Dendritic cell treated with granulocyte-macrophage colony-stimulating factor and Interleukin-4, amounts not matched to agents 40 ng/mL and 50 ng/mL, for 4 days (primary cell): ENCODE measurements at regions not wholly inside any gene's neighbourhood (a gene's known extent, or its start where the extent isn't known, plus 50 kb on each side); places are given as distances from the start of the nearest gene placed in this dataset.
"Not testable (repeated sequence)": the region's sequence is repeated elsewhere in the genome, so short reads cannot be mapped to it uniquely, and the experiment has no call there.

Source experiments
- H3K27ac Mint-ChIP-seq: one replicate; pipeline ENCODE4 v1.8.0; 2022; ENCODE audit warnings: mild to moderate bottlenecking, mixed read lengths
- H3K27me3 Mint-ChIP-seq: one replicate; pipeline ENCODE4 v1.8.0; 2022; ENCODE audit warnings: mild to moderate bottlenecking, mixed read lengths
- H3K36me3 Mint-ChIP-seq: one replicate; pipeline ENCODE4 v1.8.0; 2022; ENCODE audit warnings: low read depth, mixed read lengths
- H3K4me1 Mint-ChIP-seq: one replicate; pipeline ENCODE4 v1.8.0; 2022; ENCODE audit warnings: low read depth, mixed read lengths
- H3K4me3 Mint-ChIP-seq: one replicate; pipeline ENCODE4 v1.8.0; 2022; ENCODE audit warnings: mild to moderate bottlenecking, moderate library complexity, mixed read lengths
- H3K9me3 Mint-ChIP-seq: one replicate; pipeline ENCODE4 v1.8.0; 2022; ENCODE audit warnings: mixed read lengths
- intact Hi-C: fragments of 100-400 bp; cut with micrococcal nuclease; formaldehyde crosslinking; loops from one replicate; pipeline ENCODE4 v1.15.0; 2022

- no peaks in the 10 kb centered on the region for H3K9me3 Mint-ChIP-seq
- no peak overlapping the region for H3K4me3 Mint-ChIP-seq
- no peaks in the 10 kb centered on the region for H3K4me1 Mint-ChIP-seq
- H3K27me3 Mint-ChIP-seq, result no peaks in the 10 kb centered on the region
- intact Hi-C loops, result no loop called here
- no peak overlapping the region for H3K27ac Mint-ChIP-seq
- H3K36me3 Mint-ChIP-seq, result no peaks in the 10 kb centered on the region
These were observed 241.7 kb downstream of the DSC3 start for GRCh38 chr18:30800800-30801199.

- Mint-ChIP-seq H3K4me3 (no peak overlapping the region), H3K9me3 (peaks cover 41% of the 10 kb centered on the region), H3K27me3 (no peaks in the 10 kb centered on the region), H3K27ac (no peak overlapping the region), H3K36me3 (no peaks in the 10 kb centered on the region), H3K4me1 (no peaks in the 10 kb centered on the region)
- intact Hi-C loops, result no loop called here
These were observed 250.5 kb downstream of the DSC3 start for GRCh38 chr18:30792051-30792450.

- H3K27ac Mint-ChIP-seq, intact Hi-C loops, H3K4me1 Mint-ChIP-seq, H3K27me3 Mint-ChIP-seq, H3K36me3 Mint-ChIP-seq, H3K4me3 Mint-ChIP-seq: not testable (repeated sequence)
- peaks cover 33% of the 10 kb centered on the region for H3K9me3 Mint-ChIP-seq
These were observed 254.0 kb downstream of the DSC3 start for GRCh38 chr18:30788411-30788991.

GRCh38 chr18:30787410-30787809, 255.1 kb downstream of the DSC3 start:
- H3K4me3 Mint-ChIP-seq, result no peak overlapping the region
- no peaks in the 10 kb centered on the region for H3K36me3 Mint-ChIP-seq
- intact Hi-C loops, result no loop called here
- H3K4me1 Mint-ChIP-seq, result no peaks in the 10 kb centered on the region
- H3K9me3 Mint-ChIP-seq, result peaks cover 40% of the 10 kb centered on the region
- no peak overlapping the region for H3K27ac Mint-ChIP-seq
- H3K27me3 Mint-ChIP-seq, result no peaks in the 10 kb centered on the region

GRCh38 chr18:30781601-30782000, 260.9 kb downstream of the DSC3 start:
- Mint-ChIP-seq H3K4me3 (no peak overlapping the region), H3K27me3 (no peaks in the 10 kb centered on the region), H3K9me3 (peaks cover 40% of the 10 kb centered on the region), H3K36me3 (no peaks in the 10 kb centered on the region), H3K27ac (no peak overlapping the region), H3K4me1 (no peaks in the 10 kb centered on the region)
- intact Hi-C loops, result no loop called here

- intact Hi-C loops, result no loop called here
- peaks cover 22% of the 10 kb centered on the region for H3K9me3 Mint-ChIP-seq
- no peaks in the 10 kb centered on the region for H3K27me3 Mint-ChIP-seq
- no peak overlapping the region for H3K4me3 Mint-ChIP-seq
- H3K36me3 Mint-ChIP-seq, result no peaks in the 10 kb centered on the region
- H3K4me1 Mint-ChIP-seq, result no peaks in the 10 kb centered on the region
- no peak overlapping the region for H3K27ac Mint-ChIP-seq
These were observed 266.9 kb downstream of the DSC3 start for GRCh38 chr18:30775629-30776028.

- H3K27me3 Mint-ChIP-seq, H3K4me3 Mint-ChIP-seq, H3K36me3 Mint-ChIP-seq, H3K4me1 Mint-ChIP-seq, H3K27ac Mint-ChIP-seq, intact Hi-C loops: not testable (repeated sequence)
- peaks cover 29% of the 10 kb centered on the region for H3K9me3 Mint-ChIP-seq
These were observed 270.4 kb downstream of the DSC3 start for GRCh38 chr18:30772170-30772569.

GRCh38 chr18:30766053-30766452, 276.5 kb downstream of the DSC3 start:
- no peaks in the 10 kb centered on the region for H3K27me3 Mint-ChIP-seq
- intact Hi-C loops, result no loop called here
- peaks cover 12% of the 10 kb centered on the region for H3K9me3 Mint-ChIP-seq
- no peak overlapping the region for H3K27ac Mint-ChIP-seq
- H3K4me3 Mint-ChIP-seq, result no peak overlapping the region
- no peaks in the 10 kb centered on the region for H3K4me1 Mint-ChIP-seq
- no peaks in the 10 kb centered on the region for H3K36me3 Mint-ChIP-seq

GRCh38 chr18:30765247-30765646, 277.3 kb downstream of the DSC3 start:
- no peak overlapping the region for H3K27ac Mint-ChIP-seq
- no peaks in the 10 kb centered on the region for H3K4me1 Mint-ChIP-seq
- no peak overlapping the region for H3K4me3 Mint-ChIP-seq
- peaks cover 9% of the 10 kb centered on the region for H3K9me3 Mint-ChIP-seq
- H3K27me3 Mint-ChIP-seq, result no peaks in the 10 kb centered on the region
- intact Hi-C loops, result no loop called here
- H3K36me3 Mint-ChIP-seq, result no peaks in the 10 kb centered on the region

- no peaks in the 10 kb centered on the region for H3K27me3 Mint-ChIP-seq
- intact Hi-C loops, result no loop called here
These were observed 278.6 kb downstream of the DSC3 start for GRCh38 chr18:30763902-30764350.

GRCh38 chr18:30754846-30755245, 287.7 kb downstream of the DSC3 start:
- Mint-ChIP-seq H3K27ac (no peak overlapping the region), H3K36me3 (no peaks in the 10 kb centered on the region), H3K4me1 (no peaks in the 10 kb centered on the region), H3K27me3 (no peaks in the 10 kb centered on the region), H3K4me3 (no peak overlapping the region), H3K9me3 (no peaks in the 10 kb centered on the region)
- intact Hi-C loops, result no loop called here

More at GRCh38 chr18:30763902-30764350, 278.6 kb downstream of the DSC3 start:
- no peak overlapping the region for H3K27ac Mint-ChIP-seq
- H3K9me3 Mint-ChIP-seq, result no peaks in the 10 kb centered on the region
- H3K36me3 Mint-ChIP-seq, result no peaks in the 10 kb centered on the region
- H3K4me1 Mint-ChIP-seq, result no peaks in the 10 kb centered on the region
- H3K4me3 Mint-ChIP-seq, result no peak overlapping the region

GRCh38 chr18:30748541-30748940, 294.0 kb downstream of the DSC3 start:
- intact Hi-C loops, result no loop called here
- peaks cover 5% of the 10 kb centered on the region for H3K4me1 Mint-ChIP-seq
- no peaks in the 10 kb centered on the region for H3K27me3 Mint-ChIP-seq
- no peak overlapping the region for H3K4me3 Mint-ChIP-seq
- H3K36me3 Mint-ChIP-seq, result no peaks in the 10 kb centered on the region
- H3K9me3 Mint-ChIP-seq, result peaks cover 13% of the 10 kb centered on the region
- no peak overlapping the region for H3K27ac Mint-ChIP-seq

- no peaks in the 10 kb centered on the region for H3K27me3 Mint-ChIP-seq
- no peak overlapping the region for H3K4me3 Mint-ChIP-seq
- no peaks in the 10 kb centered on the region for H3K36me3 Mint-ChIP-seq
- no peak overlapping the region for H3K27ac Mint-ChIP-seq
- H3K4me1 Mint-ChIP-seq, result peaks cover 5% of the 10 kb centered on the region
- intact Hi-C loops, result no loop called here
- H3K9me3 Mint-ChIP-seq, result peaks cover 13% of the 10 kb centered on the region
These were observed 296.3 kb downstream of the DSC3 start for GRCh38 chr18:30746224-30746623.

GRCh38 chr18:30743033-30743432, 299.5 kb downstream of the DSC3 start:
- Mint-ChIP-seq H3K27ac (no peak overlapping the region), H3K27me3 (no peaks in the 10 kb centered on the region), H3K4me3 (no peak overlapping the region), H3K4me1 (no peaks in the 10 kb centered on the region), H3K36me3 (no peaks in the 10 kb centered on the region), H3K9me3 (no peaks in the 10 kb centered on the region)
- intact Hi-C loops, result no loop called here

GRCh38 chr18:30730915-30731314, 311.6 kb downstream of the DSC3 start:
- Mint-ChIP-seq H3K4me3 (no peak overlapping the region), H3K27ac (no peak overlapping the region), H3K9me3 (peaks cover 28% of the 10 kb centered on the region), H3K27me3 (no peaks in the 10 kb centered on the region), H3K36me3 (no peaks in the 10 kb centered on the region), H3K4me1 (no peaks in the 10 kb centered on the region)
- intact Hi-C loops, result no loop called here
